GM18519 (cell line): ENCODE measurements at regions not wholly inside any gene's neighbourhood (a gene's known extent, or its start where the extent isn't known, plus 50 kb on each side); places are given as distances from the start of the nearest gene placed in this dataset.

Source experiments
- ATAC-seq: cut with Tn5 transposase; IDR thresholded peaks from one replicate; pipeline ENCODE4 v1.9.1; 2021; ENCODE audit warnings: mild to moderate bottlenecking, moderate library complexity; ENCODE audit not compliant: unreplicated experiment, low FRiP score

- no peak for ATAC-seq
These were observed 153.6 kb downstream of the MSX2 start for GRCh38 chr5:174877987-174878386.

DNA sequence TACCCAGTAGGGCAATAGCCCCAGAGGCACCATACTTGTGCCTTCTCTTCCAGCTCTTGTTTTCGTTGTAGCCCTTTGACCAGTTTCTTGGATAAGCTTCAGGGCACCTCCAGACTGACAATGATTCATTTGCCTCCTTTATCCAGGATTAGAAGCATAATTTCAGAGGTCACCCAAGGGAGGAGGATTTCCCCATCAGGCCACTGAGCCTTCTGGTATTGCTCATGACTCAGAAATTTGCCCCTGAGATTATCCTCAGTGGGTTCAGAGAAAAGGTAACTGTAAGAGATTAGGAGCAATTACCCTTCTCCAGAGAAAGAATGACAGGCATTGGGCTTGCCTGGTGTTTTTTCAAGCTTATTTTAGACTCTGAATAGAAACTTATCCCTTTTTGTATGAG, 147.9 kb downstream of the MSX2 start:
- no peak for ATAC-seq

DNA sequence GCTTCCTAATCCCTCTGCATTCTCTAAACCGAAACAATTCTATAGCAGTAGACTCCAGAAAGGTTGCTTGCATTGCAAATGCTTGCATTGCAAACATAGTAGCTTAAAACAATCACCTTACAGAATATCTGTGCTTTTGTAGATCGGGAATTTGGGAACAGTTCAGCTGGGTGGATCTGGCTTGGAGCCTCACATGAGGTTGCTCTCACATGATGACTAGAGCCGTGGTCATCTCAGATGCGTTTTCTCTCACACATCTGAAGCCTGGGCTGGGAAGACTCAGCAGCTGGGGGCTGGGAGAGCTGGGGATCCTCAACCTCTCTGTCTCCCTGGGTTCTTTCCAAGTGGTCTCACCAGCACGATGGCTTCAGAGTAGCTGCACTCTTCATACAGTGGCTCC, 127.8 kb downstream of the MSX2 start:
- no peak for ATAC-seq

DNA sequence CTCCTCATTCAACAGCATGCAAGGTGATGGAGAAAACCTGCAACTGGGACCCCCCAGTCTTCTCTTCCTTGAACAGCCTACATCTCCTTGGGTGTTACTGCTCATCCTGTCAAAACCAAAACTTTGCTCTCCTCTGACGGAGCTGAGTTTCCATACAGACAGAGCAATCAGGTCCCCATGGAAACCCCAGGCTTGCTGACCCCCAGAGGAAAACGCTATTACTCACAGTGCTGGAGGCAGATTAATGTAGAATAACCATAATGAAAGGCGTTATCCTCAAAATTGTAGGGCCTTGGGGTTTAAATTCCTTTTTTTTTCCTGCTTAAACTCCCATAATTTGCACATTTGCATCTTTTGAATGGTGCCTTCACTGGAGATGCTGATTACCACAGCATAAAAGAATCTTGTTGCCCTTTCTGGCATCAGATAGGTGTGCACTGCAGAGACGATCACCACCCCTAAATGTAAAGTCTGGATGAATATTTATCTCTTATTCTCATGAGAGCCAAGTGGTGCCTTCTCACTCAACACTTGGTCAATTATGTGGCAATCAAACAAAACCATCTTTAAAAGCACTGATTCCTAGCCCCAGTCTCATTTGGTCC, 126.3 kb downstream of the MSX2 start:
- ATAC-seq = no peak

GRCh38 chr5:174849426-174849825, 125.0 kb downstream of the MSX2 start:
- no peak for ATAC-seq

- no peak for ATAC-seq
These were observed 120.6 kb downstream of the MSX2 start for GRCh38 chr5:174844971-174845370.

GRCh38 chr5:174843263-174844250, 119.2 kb downstream of the MSX2 start:
- ATAC-seq = no peak

DNA sequence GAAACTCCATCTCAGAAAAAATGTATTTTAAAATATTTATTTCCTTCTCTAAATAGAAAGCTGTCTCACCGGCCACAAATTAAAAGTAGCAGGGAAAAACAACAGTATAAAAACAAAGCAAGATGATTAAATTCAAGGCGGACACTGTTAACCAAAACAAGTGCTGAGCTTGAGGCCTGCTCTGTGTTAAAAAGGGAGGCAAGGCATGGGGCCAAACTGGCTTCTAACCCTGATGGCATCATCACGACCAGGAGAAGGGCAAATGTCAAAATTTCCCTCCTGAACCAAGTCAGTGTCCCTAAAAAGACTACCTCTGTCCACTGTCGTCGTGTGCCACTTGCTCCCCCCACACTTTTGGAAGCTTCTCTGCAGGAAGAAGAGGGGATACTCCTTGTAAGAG, 116.1 kb downstream of the MSX2 start:
- no peak for ATAC-seq

DNA sequence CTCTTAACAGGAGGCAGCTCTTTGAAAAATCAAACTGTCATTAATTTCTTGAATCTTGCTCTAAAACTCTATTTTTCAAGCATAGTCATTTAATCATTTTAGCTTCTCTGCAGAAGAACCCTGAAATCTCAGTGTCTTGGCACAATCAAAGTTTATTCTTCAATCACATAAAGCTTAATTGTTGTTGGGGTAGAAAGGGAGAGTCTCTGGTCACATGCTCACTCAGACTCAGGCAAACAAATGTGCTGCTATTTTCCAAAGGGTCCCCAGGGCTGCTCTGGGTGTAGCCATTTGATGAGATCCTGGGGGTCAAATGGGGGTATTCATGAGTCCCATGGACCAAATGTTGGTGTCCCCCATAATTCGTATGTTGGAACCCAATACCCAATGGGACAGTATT, 114.8 kb downstream of the MSX2 start:
- no peak for ATAC-seq

DNA sequence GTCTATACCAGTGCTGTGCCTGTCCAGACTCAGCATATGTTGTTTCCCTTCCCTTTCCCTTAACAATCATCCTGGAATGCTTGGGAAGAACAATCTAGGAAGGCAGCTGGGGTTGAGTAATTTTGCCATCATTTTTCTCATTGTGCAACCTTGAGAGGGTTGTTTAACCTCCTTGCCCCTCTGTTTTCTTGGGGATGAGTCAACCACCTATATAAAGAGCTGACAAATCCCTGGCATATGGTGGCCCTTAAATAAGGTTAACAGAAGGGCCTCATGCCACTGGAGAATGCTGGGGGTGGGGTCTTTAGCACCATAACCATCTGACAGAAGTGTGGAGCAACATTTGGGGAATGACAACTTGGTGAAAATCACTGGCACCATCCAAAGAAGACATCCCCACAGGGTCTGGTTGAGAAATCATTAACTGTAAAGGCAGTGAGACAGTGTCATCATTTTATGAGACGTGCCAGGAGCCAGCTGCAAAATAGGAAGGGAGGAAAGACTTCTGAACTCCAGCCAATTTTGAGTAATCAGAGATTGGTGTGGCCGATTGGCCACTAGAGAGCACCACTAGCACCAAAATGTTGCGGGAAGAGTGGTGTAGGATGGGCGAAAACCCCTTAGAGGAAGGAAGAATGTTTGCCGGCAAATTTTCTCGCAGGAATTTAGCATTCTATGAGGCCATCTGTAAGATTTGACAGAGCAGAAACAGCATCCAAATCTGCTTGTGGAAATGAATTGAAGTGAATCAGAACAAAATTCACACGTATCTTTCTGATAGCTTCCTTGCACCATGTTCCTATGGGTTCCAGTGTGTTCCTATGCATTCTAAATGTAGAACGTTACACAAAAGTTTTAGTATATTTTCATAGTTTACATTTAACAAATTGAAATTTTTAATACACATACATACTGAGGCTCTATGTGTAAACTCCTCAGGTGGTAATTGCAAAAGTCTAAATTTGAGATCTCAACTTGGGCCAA, 113.8 kb downstream of the MSX2 start:
- ATAC-seq = no peak

GRCh38 chr5:174834081-174834480, 109.7 kb downstream of the MSX2 start:
- no peak for ATAC-seq

DNA sequence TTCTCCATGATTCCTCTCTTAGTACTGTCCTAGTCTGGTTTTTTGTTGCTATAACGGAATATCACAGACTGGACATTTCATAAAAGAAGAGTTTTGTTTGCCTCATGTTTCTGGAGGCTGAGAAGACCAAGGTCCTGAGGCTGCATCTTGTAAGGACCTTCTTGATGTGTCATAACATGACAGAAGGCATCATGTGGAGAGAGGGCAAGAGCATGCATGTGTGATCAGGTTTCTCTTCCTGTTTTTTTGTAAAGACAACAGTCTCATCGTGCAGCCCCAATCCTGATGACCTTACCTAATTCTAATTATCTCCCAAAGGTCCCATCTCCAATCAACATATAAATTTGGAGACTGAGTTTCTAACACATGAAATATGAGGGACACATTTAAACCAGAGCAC, 108.4 kb downstream of the MSX2 start:
- ATAC-seq = no peak

DNA sequence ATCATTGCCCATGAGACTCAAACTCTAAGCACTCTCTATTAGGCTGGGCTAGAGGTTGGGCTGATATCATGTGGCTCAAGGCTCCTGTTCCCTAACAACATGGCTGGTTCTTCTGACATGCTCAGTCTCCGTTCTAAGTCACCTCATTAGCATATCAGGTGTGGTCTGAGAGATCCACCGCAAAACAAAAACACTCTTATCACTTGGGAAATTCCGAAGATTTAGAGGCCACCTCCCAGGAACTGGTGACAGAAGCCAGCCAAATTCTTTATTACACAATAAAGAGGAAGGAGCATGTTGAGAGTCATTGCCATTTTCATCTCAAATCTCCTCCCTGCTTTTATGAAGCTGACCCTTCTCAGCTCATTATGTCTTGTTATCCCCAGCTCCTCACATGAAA, 107.6 kb downstream of the MSX2 start:
- no peak for ATAC-seq

- ATAC-seq = no peak
These were observed 106.8 kb downstream of the MSX2 start for GRCh38 chr5:174831031-174831660.

DNA sequence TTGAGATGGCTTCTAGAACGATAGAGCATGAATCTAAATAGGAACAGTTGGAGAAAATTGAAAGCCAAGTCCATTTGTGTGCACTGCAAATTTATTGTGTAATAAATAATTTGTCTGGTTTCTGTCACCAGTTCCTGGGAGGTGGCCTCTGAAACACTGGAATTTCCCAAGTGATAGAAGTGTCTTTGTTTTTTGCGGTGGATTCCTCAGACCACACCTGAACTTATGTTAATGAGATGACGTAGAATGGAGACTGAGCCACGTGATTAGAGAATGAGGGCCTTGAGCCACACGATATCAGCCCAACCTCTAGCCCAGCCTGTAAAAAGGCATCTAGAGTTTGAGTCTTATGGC, 105.1 kb downstream of the MSX2 start:
- no peak for ATAC-seq

DNA sequence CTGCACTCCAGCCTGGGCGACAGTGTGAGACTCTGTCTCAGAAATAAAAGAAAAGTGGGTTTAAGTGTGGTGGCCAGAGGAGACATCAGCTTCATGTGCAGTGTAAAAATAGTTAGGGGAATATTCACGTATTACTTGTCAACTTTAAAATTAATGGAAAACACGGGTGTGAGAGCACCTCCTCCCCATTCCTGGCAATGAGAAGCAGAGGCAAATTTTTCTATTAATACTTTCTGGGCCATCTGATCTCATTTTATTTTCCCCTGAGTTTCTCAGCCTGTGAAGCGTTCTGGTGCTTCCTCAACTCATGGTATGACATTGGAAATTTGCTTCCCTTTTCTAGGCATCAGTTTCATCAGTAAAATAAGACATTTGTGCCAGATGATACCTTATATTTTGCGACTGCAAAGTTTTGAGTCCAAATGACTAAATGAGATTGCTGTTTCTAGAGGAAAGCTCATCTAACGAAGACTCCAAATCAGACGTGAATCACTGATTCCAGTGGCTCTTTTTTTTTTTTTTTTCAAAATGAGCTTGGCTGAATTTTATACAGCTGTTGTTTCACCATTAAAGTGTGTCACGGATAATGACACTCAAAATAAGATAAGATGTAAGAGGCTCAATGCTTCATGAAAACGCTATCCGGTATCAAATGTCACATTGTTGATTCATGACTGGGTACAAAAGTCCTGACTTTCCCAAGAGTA, 104.6 kb downstream of the MSX2 start:
- ATAC-seq = no peak

DNA sequence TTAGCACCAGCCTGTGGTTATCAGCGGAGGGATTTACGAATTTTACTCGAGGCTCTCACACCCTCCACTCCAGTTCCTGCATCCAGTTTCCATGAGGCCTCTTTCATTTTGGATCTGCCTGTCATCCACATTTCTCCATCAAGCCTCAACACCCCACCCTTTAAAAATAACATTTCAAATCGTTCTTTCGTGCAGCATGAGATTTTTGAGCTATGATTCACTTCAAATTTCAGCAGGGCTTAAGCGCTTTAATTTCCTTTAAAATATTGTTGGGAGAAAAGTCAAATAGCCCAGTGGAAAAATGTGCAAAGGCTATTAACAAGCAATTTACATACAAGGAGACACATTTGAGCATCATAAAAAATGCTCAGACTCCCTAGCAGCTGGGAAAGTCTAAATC, 103.2 kb downstream of the MSX2 start:
- ATAC-seq = no peak

GRCh38 chr5:174825587-174825986, 101.2 kb downstream of the MSX2 start:
- ATAC-seq = no peak

DNA sequence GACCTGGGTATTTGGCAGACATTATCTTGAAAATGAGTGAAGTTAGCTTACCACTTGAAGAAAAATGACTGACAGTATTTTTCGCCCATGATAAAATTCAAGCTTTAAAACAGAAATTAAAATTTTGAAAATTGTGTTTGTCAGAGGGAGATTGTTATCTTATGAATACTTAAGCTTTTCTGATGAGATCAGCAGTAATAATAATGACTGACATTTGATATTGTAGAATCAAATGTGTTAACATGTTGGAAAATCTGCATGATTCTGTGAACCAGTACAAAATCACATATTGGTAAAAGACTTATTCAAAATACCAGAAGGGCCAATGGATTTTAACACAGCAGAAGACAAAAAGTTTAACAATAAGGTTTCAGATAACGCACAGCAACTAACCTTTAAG, 94.0 kb downstream of the MSX2 start:
- no peak for ATAC-seq

- ATAC-seq = no peak
These were observed 93.2 kb downstream of the MSX2 start for GRCh38 chr5:174817610-174818009.
